ENCODE measurements at regions not wholly inside any gene's neighbourhood (a gene's known extent, or its start where the extent isn't known, plus 50 kb on each side); places are given as distances from the start of the nearest gene placed in this dataset.

- intact Hi-C loops (cut with DNase I): no loop called here
- no peaks in the 10 kb centered on the region for H3K36me3 ChIP-seq (ENCODE audit: insufficient read depth in 1 of 2, low read depth in 1 of 2)
- no peak overlapping the region for H3K27ac ChIP-seq
- ATAC-seq: no peak
- H3K9me3 ChIP-seq: no peaks in the 10 kb centered on the region
- no peak for DNase-seq
- TF ChIP-seq, protein P1, sequence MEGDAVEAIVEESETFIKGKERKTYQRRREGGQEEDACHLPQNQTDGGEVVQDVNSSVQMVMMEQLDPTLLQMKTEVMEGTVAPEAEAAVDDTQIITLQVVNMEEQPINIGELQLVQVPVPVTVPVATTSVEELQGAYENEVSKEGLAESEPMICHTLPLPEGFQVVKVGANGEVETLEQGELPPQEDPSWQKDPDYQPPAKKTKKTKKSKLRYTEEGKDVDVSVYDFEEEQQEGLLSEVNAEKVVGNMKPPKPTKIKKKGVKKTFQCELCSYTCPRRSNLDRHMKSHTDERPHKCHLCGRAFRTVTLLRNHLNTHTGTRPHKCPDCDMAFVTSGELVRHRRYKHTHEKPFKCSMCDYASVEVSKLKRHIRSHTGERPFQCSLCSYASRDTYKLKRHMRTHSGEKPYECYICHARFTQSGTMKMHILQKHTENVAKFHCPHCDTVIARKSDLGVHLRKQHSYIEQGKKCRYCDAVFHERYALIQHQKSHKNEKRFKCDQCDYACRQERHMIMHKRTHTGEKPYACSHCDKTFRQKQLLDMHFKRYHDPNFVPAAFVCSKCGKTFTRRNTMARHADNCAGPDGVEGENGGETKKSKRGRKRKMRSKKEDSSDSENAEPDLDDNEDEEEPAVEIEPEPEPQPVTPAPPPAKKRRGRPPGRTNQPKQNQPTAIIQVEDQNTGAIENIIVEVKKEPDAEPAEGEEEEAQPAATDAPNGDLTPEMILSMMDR (IDR thresholded peaks at IDR 0.05): no peak
- no peaks in the 10 kb centered on the region for H3K27me3 ChIP-seq (ENCODE audit: insufficient read depth in 3 of 3, low read length in 2 of 3)
- no peaks in the 10 kb centered on the region for H3K4me1 ChIP-seq
- no peak overlapping the region for H3K4me3 ChIP-seq
These were observed 125.8 kb upstream of the ATP1B1 start for GRCh38 chr1:168980656-168981055.

DNA sequence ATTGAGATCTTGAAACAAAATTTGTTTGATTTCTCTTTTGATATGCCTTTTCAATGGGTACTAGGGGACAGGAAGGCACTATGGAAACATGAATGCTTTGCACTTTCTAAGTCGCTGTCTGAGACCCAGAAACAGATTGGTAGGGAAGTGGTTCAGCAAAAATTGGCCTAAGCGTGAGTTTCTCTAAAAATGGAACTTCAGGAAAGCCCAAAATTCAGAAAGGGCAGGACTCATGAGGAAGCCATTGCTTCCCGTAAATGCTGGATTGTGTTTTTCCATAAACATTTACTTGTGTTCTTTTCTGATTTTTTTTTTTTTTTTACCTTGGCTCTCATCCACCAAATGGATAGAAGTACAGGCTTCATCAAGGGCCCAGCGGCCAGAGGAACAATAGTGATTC, 123.7 kb upstream of the ATP1B1 start:
- no peak overlapping the region for H3K4me3 ChIP-seq
- intact Hi-C loops (cut with DNase I): no loop called here
- ATAC-seq: no peak
- H3K4me1 ChIP-seq: no peaks in the 10 kb centered on the region
- no peaks in the 10 kb centered on the region for H3K27me3 ChIP-seq (ENCODE audit: insufficient read depth in 3 of 3, low read length in 2 of 3)
- WGBS, 3 donors: 85 to 92% (median 91%) methylated on average over 4 of the region's 4 CpGs
- no peak overlapping the region for H3K27ac ChIP-seq
- TF ChIP-seq, protein P1 (IDR thresholded peaks at IDR 0.05): no peak
- no peaks in the 10 kb centered on the region for H3K9me3 ChIP-seq
- H3K36me3 ChIP-seq (ENCODE audit: insufficient read depth in 1 of 2, low read depth in 1 of 2): no peaks in the 10 kb centered on the region
- no peak for DNase-seq

DNA sequence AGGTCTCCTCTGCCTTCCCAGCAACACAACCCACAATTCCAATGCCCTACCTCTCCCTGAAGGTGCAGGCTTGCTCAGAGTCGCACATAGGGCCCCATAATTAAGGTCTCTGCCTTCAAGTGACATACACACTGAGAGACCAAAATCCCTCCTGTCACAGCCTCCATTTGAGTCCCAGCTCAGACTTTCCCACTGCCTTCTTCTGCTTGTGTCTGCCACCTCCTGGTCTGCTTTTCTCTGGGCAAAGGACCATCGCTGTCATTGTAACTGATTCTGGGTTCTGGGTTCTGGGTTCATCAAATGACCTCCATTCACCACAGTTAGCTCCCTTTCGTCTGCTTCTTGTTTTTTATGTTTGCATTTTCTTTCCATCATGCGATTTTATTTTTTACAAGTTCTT, 119.2 kb upstream of the ATP1B1 start:
- intact Hi-C loops (cut with DNase I): no loop called here
- TF ChIP-seq, protein P1 (IDR thresholded peaks at IDR 0.05): no peak
- WGBS, 3 donors: 88 to 94% (median 91%) methylated on average over 4 of the region's 4 CpGs
- no peak for ATAC-seq
- Histone ChIP-seq H3K4me3 (no peak overlapping the region), H3K36me3 (ENCODE audit: insufficient read depth in 1 of 2, low read depth in 1 of 2) (no peaks in the 10 kb centered on the region), H3K27me3 (ENCODE audit: insufficient read depth in 3 of 3, low read length in 2 of 3) (no peaks in the 10 kb centered on the region), H3K9me3 (no peaks in the 10 kb centered on the region), H3K4me1 (no peaks in the 10 kb centered on the region), H3K27ac (no peak overlapping the region)
- DNase-seq: no peak

DNA sequence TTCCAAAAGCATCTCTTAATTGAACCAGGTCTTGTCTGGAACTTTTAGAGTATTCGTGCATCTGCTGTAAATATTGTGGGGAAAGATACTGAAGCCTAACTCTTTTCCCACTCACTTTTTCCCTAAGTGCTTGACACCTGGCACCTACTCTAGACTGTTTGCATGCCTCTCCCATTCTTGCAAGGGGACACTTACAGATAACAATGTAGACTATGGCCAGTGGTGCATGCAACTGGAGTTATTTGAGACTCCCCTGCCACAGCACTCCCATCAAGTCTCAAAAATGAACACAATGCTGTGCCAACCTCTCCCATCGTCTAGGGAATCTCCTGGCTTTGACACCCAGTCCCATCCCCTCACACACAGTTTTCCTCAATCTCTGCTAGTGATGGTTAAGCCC, 118.6 kb upstream of the ATP1B1 start:
- intact Hi-C loops (cut with DNase I): no loop called here
- H3K9me3 ChIP-seq: no peaks in the 10 kb centered on the region
- H3K4me3 ChIP-seq: no peak overlapping the region
- TF ChIP-seq, protein P1 (IDR thresholded peaks at IDR 0.05): no peak
- no peak for DNase-seq
- 74 to 89% (median 79%) methylated on average over 2 of the region's 2 CpGs for WGBS, 3 donors
- no peak overlapping the region for H3K27ac ChIP-seq
- no peaks in the 10 kb centered on the region for H3K36me3 ChIP-seq (ENCODE audit: insufficient read depth in 1 of 2, low read depth in 1 of 2)
- H3K4me1 ChIP-seq: no peaks in the 10 kb centered on the region
- no peaks in the 10 kb centered on the region for H3K27me3 ChIP-seq (ENCODE audit: insufficient read depth in 3 of 3, low read length in 2 of 3)
- ATAC-seq: no peak

- DNase-seq (no peak), ATAC-seq (no peak)
- intact Hi-C loops (cut with DNase I): no loop called here
- H3K36me3 ChIP-seq (ENCODE audit: insufficient read depth in 1 of 2, low read depth in 1 of 2): no peaks in the 10 kb centered on the region
- H3K27ac ChIP-seq: no peak overlapping the region
- no peaks in the 10 kb centered on the region for H3K27me3 ChIP-seq (ENCODE audit: insufficient read depth in 3 of 3, low read length in 2 of 3)
- TF ChIP-seq, protein P1 (IDR thresholded peaks at IDR 0.05): no peak
- no peak overlapping the region for H3K4me3 ChIP-seq
- H3K4me1 ChIP-seq: no peaks in the 10 kb centered on the region
- H3K9me3 ChIP-seq: no peaks in the 10 kb centered on the region
These were observed 116.5 kb upstream of the ATP1B1 start for GRCh38 chr1:168989985-168990384.
